ENCODE measurements at regions not wholly inside any gene's neighbourhood (a gene's known extent, or its start where the extent isn't known, plus 50 kb on each side); places are given as distances from the start of the nearest gene placed in this dataset.

DNA sequence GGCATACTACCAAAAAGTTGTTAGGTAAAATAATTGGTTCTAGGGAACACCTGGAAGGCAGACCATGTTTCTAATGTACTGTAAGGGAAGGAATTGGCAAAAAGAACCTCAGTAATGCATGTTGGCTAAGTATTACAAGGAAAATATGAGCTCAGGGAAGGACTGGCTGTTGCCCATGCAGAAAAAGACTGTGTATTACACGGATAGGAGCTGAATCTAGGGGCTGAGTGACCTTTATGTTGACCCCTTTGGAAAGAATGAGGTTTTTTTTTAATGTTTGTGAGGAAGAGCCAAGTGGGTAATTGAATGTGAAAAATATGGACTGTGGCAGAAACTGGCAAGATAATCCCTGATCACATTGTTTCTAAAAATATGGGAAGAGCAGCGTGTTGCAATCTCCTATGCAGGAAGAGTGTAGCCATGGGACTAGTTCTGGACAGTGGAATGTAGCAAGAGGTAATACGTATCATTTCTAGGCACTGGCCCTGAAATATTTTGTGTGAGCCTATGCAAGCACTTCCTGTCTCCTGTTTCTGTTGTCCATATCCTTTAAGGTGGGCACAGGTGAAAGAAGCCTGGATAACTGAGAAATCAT, 95.1 kb upstream of the CNTNAP4 start:
- Histone ChIP-seq H3K4me1 (ENCODE audit: insufficient read depth, low read length, poor library complexity, severe bottlenecking) (no peaks in the 10 kb centered on the region), H3K27me3 (ENCODE audit: insufficient read depth, low read length, poor library complexity, severe bottlenecking) (no peaks in the 10 kb centered on the region), H3K4me3 (ENCODE audit: low read length, poor library complexity, severe bottlenecking) (no peak overlapping the region), H2AFZ (ENCODE audit: low read length) (no peak overlapping the region), H3K79me2 (ENCODE audit: insufficient read depth, low read length) (no peaks in the 10 kb centered on the region), H3K9me2 (replicated peaks; ENCODE audit: low read depth, low read length) (no peaks in the 10 kb centered on the region), H3K4me2 (ENCODE audit: low read depth, low read length, poor library complexity, severe bottlenecking) (no peak overlapping the region), H3F3A (ENCODE audit: low read depth) (no peaks in the 10 kb centered on the region), H3K9me3 (ENCODE audit: insufficient read depth, low read depth, low read length) (no peaks in the 10 kb centered on the region), H3K9ac (ENCODE audit: low read depth, low read length, poor library complexity, severe bottlenecking) (no peak overlapping the region), H4K20me1 (ENCODE audit: insufficient read depth, low read length, poor library complexity, severe bottlenecking) (no peaks in the 10 kb centered on the region), H3K36me3 (ENCODE audit: insufficient read depth, low read length) (no peaks in the 10 kb centered on the region)
- TF ChIP-seq, protein P1, sequence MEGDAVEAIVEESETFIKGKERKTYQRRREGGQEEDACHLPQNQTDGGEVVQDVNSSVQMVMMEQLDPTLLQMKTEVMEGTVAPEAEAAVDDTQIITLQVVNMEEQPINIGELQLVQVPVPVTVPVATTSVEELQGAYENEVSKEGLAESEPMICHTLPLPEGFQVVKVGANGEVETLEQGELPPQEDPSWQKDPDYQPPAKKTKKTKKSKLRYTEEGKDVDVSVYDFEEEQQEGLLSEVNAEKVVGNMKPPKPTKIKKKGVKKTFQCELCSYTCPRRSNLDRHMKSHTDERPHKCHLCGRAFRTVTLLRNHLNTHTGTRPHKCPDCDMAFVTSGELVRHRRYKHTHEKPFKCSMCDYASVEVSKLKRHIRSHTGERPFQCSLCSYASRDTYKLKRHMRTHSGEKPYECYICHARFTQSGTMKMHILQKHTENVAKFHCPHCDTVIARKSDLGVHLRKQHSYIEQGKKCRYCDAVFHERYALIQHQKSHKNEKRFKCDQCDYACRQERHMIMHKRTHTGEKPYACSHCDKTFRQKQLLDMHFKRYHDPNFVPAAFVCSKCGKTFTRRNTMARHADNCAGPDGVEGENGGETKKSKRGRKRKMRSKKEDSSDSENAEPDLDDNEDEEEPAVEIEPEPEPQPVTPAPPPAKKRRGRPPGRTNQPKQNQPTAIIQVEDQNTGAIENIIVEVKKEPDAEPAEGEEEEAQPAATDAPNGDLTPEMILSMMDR (conservative IDR thresholded peaks at IDR 0.05; ENCODE audit: low read length): no peak
- no peak for TF ChIP-seq EZH2phosphoT487 (IDR thresholded peaks at IDR 0.05; ENCODE audit: borderline replicate concordance)

DNA sequence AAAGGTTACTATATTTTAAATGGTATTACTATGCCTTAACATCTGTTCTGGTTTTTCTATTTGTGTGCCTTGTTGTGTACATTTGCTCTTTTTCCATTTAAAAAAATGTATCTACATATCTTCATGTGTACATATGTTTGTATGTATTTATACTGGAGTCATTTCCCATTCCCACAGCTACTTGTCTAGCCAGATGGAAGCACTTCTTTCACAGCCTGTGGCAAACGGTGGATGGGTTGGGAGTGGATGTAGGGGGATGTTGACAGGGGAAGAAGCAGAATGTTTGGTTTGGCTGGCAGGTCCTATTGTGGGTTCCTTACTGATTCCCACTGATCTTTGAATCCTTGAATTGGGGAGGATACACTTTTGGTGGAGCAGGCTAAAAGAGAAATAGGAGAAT, 93.6 kb upstream of the CNTNAP4 start:
- H3K36me3 ChIP-seq (ENCODE audit: insufficient read depth, low read length): no peaks in the 10 kb centered on the region
- H3K79me2 ChIP-seq (ENCODE audit: insufficient read depth, low read length): no peaks in the 10 kb centered on the region
- no peaks in the 10 kb centered on the region for H4K20me1 ChIP-seq (ENCODE audit: insufficient read depth, low read length, poor library complexity, severe bottlenecking)
- H2AFZ ChIP-seq (ENCODE audit: low read length): no peak overlapping the region
- TF ChIP-seq EZH2phosphoT487 (IDR thresholded peaks at IDR 0.05; ENCODE audit: borderline replicate concordance): no peak
- TF ChIP-seq, protein P1 (conservative IDR thresholded peaks at IDR 0.05; ENCODE audit: low read length): no peak
- H3K4me1 ChIP-seq (ENCODE audit: insufficient read depth, low read length, poor library complexity, severe bottlenecking): no peaks in the 10 kb centered on the region
- no peak overlapping the region for H3K9ac ChIP-seq (ENCODE audit: low read depth, low read length, poor library complexity, severe bottlenecking)
- H3K27me3 ChIP-seq (ENCODE audit: insufficient read depth, low read length, poor library complexity, severe bottlenecking): no peaks in the 10 kb centered on the region
- no peak overlapping the region for H3K4me2 ChIP-seq (ENCODE audit: low read depth, low read length, poor library complexity, severe bottlenecking)
- H3F3A ChIP-seq (ENCODE audit: low read depth): no peaks in the 10 kb centered on the region
- H3K4me3 ChIP-seq (ENCODE audit: low read length, poor library complexity, severe bottlenecking): no peak overlapping the region
- no peaks in the 10 kb centered on the region for H3K9me3 ChIP-seq (ENCODE audit: insufficient read depth, low read depth, low read length)
- H3K9me2 ChIP-seq (replicated peaks; ENCODE audit: low read depth, low read length): no peaks in the 10 kb centered on the region

DNA sequence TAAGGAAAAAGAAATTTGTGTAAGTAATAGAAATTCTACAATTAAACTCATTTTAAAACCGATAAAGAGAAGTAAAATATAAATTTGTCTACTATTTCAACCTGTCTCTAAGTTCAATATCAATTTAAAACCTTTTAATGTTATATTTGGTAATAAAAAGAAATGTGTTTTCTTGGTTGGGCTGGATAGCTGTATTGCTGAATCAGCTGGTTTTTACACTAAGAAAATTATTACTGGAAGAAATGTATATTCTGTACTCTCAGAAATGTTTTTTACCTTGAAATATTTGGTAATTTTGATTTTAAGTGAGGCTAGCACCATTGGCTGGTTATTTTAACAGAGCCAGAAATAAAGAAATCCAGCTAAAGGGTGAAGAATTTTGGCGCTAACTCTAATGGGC, 87.1 kb upstream of the CNTNAP4 start:
- Histone ChIP-seq H3K4me2 (ENCODE audit: low read depth, low read length, poor library complexity, severe bottlenecking) (no peak overlapping the region), H3K9ac (ENCODE audit: low read depth, low read length, poor library complexity, severe bottlenecking) (no peak overlapping the region), H4K20me1 (ENCODE audit: insufficient read depth, low read length, poor library complexity, severe bottlenecking) (no peaks in the 10 kb centered on the region), H3K36me3 (ENCODE audit: insufficient read depth, low read length) (no peaks in the 10 kb centered on the region), H3K9me2 (replicated peaks; ENCODE audit: low read depth, low read length) (no peaks in the 10 kb centered on the region), H3K9me3 (ENCODE audit: insufficient read depth, low read depth, low read length) (no peaks in the 10 kb centered on the region), H3K4me1 (ENCODE audit: insufficient read depth, low read length, poor library complexity, severe bottlenecking) (no peaks in the 10 kb centered on the region), H3K27me3 (ENCODE audit: insufficient read depth, low read length, poor library complexity, severe bottlenecking) (no peaks in the 10 kb centered on the region), H3K79me2 (ENCODE audit: insufficient read depth, low read length) (no peaks in the 10 kb centered on the region), H2AFZ (ENCODE audit: low read length) (no peak overlapping the region), H3K4me3 (ENCODE audit: low read length, poor library complexity, severe bottlenecking) (no peak overlapping the region), H3F3A (ENCODE audit: low read depth) (no peaks in the 10 kb centered on the region)
- TF ChIP-seq, protein P1 (conservative IDR thresholded peaks at IDR 0.05; ENCODE audit: low read length): no peak
- TF ChIP-seq EZH2phosphoT487 (IDR thresholded peaks at IDR 0.05; ENCODE audit: borderline replicate concordance): no peak

Data from Loucy (cell line).